ENCODE measurements at regions not wholly inside any gene's neighbourhood (a gene's known extent, or its start where the extent isn't known, plus 50 kb on each side); places are given as distances from the start of the nearest gene placed in this dataset.

DNA sequence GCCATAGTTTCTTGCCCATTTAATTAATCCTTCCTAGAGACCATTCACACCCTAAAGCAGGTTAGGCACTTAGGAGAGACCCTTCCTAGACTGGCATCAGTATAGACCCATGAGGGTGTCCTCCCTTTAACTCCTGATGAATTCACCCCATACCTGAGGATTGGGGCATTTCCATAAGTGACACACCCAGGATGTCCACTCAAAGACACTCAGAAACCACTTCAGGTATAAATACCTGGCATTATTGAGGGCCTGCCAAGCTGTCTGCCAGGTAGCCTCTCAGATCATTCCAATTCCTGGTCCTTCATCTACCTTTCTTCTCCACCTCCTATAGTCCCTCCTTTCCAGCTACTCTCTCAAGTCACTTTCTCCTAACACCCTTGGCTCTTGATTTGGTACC, 57.5 kb upstream of the SLC14A2 start:
- TF ChIP-seq, protein P1, sequence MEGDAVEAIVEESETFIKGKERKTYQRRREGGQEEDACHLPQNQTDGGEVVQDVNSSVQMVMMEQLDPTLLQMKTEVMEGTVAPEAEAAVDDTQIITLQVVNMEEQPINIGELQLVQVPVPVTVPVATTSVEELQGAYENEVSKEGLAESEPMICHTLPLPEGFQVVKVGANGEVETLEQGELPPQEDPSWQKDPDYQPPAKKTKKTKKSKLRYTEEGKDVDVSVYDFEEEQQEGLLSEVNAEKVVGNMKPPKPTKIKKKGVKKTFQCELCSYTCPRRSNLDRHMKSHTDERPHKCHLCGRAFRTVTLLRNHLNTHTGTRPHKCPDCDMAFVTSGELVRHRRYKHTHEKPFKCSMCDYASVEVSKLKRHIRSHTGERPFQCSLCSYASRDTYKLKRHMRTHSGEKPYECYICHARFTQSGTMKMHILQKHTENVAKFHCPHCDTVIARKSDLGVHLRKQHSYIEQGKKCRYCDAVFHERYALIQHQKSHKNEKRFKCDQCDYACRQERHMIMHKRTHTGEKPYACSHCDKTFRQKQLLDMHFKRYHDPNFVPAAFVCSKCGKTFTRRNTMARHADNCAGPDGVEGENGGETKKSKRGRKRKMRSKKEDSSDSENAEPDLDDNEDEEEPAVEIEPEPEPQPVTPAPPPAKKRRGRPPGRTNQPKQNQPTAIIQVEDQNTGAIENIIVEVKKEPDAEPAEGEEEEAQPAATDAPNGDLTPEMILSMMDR (IDR thresholded peaks at IDR 0.05; ENCODE audit: insufficient read depth, low read depth, low read length): no peak
- no peak for TF ChIP-seq EZH2 (IDR thresholded peaks at IDR 0.05; ENCODE audit: insufficient read depth, low read length)

Measured in astrocyte (in vitro differentiated cells and primary cell).